Daoy (cell line): ENCODE measurements at regions not wholly inside any gene's neighbourhood (a gene's known extent, or its start where the extent isn't known, plus 50 kb on each side); places are given as distances from the start of the nearest gene placed in this dataset.

ENCODE experiments used
- DNase-seq: peaks from one replicate; pipeline ENCODE4 v3.0.0-alpha.2; 2015; ENCODE audit warnings: low read depth

DNA sequence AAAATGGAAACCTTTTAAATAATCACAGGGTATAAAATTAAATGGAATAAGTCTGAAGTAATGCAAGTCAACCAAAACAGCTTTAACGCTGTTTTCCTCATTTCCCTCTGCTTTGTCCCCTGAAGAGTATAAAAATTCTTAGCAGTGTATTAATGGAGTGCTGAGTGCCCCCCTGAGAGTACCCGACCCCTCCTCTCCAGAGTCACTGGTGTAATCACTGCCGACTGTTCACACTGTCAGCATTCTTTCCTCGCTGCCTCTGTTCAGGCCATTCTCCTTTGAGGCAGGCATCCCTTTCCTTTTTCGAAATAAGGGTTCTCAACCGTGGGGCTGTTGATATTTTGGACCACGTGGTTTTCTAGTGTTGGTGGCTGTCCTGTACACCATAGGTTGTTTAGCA is 146.9 kb upstream of the SLC10A2 start:
- DNase-seq: no peak

GRCh38 chr13:103210348-103210747 is 144.1 kb upstream of the SLC10A2 start:
- DNase-seq: no peak

DNA sequence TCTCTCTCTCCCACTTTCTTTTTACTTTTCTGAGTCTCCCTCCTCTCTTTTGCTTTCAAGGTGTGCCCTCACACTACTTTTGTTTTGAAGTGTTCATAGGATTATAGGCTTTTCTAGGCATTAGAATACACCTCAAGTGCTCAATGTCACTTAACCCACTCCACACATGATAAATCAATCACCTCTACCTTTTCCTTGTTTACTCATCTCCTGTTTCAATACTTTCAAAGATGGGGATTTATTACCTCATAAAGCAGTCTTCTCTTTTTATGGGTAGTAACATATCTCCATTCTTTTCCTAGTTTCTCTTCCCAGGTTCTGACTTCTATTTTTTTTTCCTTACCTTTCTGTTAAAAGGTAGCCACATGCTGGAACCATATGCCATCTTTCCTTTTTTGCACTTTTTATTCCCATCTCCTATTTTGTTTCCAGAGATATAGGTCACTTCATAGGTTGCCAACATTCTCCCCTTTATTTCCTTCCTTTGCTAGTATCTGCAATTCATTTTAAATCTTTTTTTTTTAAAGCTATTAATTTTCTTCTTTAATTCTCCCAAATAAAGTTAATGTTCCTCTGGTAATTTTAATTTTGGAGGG is 137.6 kb upstream of the SLC10A2 start:
- no peak for DNase-seq

DNA sequence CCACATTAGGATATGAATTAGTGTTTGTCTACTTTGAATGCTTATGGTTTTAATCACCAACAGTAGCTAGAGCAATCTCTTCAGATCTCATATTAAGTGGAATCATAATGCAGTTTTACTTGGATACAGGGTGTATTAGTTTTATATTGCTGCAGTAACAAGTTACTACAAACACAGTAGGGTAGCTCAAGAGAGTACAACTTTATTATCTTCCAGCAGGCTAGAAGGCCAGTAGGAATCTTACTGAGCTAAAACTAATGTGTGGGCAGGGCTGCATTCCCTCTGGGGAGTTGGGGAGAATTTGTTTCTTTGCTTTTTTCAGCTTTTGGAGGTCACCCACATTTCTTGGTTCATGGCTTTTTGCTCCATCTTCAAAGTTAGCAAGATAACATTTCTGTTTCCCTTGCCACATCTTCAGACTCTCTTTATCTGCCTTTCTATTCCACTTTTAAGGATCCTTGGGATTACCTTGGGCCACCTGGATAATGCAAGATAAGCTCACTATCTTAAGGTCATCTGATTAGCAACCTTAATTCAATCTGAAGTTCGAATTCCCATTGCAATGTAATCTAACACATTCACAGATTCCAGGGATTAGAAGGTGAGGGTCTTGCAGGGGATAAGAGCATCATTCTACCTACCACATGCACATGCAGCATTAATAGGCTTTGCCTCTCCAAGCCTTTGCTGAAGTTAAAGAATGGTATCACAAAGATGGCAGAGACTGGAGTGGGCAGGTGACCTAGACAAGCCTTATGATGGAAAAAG is 134.1 kb upstream of the SLC10A2 start:
- DNase-seq: no peak

GRCh38 chr13:103199380-103200088 is 133.3 kb upstream of the SLC10A2 start:
- DNase-seq: no peak

GRCh38 chr13:103196356-103196755 is 130.1 kb upstream of the SLC10A2 start:
- DNase-seq: no peak

DNA sequence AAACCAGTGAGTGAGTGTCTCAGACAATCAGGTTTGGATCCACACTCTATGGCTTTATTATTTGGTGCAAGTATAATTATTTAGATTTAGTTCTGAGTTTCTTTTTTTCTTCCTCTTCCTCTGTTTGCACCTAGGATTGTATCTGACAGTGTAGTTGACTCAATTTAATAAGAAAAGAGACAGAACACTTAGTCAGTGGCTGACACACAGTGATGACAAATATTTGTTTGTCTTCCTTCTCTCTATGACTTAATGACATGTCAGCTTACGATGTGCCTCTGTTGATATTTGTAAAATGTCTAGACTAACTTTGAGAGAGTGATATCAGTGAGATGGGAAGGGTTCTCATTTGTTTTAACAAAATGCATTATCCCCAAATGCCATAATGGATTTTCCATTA is 129.5 kb upstream of the SLC10A2 start:
- no peak for DNase-seq

DNA sequence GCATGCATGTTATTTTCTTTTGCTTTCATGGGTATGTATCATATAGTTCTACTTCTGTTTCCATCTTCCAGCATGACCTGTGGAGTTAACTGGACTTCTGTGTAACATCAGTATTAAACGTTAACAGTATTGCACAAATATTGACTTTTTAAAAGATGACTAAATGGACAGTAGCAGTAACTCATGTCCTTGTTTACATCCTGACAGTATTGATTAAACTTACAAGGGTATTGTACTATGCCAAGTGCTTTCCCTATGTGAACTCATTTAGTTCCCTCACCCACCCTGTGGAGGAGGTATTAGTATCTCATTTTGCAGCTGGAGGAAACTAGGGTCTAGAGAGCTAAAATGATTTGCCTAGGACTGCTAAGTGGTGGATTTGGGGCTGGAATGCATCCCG is 128.7 kb upstream of the SLC10A2 start:
- DNase-seq: no peak

GRCh38 chr13:103192511-103193135 is 126.4 kb upstream of the SLC10A2 start:
- DNase-seq: no peak

DNA sequence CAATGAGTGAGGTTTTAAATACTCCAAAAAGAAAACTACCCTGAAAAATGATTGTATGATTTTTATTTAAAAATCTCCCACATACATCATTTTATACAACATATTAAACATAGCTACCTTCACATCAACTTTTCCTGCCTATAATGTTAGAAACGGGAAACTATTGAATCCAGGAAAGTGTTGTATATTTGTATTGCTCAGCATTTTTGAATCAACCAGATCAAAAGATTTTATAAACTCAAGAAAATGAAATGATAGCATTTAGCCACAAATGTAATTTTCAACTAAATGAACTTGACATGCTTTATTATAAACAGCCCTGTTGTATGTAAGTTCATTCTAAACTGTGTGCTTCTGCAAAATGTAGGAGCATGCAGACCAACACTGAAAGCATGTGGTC is 124.6 kb upstream of the SLC10A2 start:
- DNase-seq: no peak

DNA sequence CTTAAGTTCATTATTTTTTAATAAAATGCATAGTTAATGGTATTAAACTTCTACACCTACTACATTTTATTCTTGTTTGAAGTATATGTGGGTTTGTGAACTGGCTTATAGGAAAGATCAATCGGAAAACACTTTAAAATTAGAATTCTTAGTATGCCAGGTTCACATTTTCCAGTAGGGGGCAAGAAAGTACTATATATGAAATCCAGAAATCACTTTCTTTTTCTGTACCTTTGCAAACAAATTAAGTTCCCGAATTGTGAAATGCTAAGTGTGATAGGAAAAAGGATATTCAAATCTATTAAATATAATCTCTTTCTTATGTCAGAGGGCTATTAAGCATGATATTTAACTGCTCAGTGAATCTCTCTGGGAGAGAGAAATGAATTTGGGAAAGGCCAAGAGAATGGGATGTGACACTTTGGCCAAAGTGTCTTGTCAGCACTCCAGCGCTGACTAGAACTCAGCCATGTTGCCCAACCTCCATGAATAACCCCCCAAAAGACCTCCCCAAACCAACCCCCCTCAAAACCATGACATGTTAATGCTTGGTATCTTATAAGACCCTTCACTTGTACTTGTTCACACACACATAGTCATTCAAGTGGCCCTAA is 122.6 kb upstream of the SLC10A2 start:
- no peak for DNase-seq

DNA sequence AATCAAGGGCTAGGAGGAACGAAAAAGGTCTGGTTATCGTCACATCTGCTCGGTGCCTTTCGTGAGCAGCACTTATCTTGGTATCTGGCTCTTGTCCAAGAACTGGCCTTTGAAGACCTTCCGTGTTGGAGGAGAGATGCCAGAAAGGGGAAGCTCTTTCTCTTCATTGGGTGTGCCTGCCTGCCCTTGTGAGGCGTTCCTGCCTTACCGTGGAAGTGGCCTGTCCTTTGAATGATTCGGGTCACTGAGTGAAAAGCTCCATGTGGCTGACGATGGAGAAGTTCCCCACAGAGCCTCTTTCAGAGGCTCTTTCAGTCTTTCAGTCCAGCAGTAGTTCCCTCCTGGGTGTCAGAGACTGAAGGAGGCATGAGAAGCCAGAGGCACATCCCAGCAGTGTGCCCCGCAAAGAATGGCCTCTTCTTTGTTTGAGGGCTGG is 121.5 kb upstream of the SLC10A2 start:
- DNase-seq: no peak

DNA sequence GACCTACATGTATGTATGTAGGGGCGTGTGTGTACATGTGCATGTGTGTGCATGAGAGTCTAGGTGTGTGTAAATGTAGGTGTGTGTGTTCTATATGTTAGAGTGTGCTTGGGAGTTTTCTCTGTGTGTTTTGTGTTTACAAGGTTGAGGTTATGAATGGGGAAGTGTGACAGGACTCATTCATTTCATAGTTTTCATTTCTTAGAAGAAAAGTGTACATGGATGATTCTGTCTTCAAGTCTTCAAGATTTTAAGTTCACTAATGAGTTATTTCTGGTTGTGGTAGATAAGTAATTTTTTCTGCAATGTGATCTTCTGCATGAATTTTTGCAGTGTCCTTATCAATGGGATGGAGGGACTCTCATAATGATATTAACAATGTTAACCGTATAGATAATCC is 118.2 kb upstream of the SLC10A2 start:
- DNase-seq: no peak

GRCh38 chr13:103178986-103179943 is 113.0 kb upstream of the SLC10A2 start:
- DNase-seq: no peak

DNA sequence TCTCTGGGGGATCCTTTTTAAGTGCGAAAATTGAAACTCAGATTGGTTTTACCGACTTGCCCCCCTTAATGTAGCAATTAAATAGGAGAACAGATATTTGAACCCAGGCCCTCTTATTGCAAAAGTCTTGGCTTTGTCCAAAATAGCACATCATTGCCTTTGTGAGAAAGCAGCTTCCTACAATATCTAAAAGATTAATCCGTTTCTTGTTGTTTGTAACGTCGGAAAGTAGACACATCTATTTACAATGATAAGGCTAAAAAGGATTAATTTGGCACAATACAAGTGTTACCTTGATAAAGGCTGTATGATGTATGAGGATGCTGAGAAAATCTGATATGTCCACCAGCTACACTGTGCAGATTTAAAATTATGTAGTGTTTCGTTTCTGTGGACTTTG is 108.7 kb upstream of the SLC10A2 start:
- no peak for DNase-seq

DNA sequence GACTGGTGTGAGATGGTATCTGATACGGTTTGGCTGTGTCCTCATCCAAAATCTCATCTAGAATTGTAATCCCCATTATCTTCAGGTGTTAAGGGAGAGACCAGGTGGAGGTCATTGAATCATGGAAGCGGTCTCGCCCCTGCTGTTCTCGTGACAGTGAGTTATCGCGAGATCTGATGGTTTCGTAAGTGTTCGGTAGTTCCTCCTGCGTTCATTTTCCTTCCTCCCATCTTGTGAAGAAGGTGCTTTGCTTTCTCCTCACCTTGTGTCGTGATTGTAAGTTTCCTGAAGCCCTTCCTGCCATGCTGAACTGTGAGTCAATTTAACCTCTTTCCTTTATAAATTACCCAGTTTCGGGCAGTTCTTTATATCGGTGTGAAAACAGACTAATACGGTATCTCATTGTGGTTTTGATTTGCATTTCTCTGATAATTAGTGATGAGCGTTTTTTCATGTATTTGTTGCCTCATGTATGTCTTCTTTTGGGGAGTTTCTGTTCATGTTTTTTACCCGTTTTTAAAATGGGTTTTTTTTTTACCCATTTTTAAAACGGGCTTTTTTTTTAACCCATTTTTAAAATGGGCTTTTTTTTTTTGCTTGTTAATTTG is 102.8 kb upstream of the SLC10A2 start:
- DNase-seq: peak; percentile 64

DNA sequence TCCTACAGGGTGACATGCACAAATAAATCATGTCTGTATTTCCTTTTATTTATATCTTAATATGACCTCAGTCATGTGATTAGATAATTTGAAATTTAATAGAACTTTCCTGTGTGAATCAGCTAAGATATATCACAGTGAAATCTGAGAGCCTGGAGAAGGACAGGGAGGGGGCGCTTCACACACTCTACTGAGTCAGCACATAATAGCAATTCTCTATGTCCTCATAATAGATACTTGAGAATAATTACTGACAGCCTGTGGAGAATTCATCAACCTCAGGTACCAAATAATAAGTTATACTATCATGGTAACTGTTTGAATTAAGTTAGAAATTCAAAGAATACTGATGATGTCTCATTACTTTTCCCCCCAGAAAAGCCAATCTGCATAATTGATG is 98.0 kb upstream of the SLC10A2 start:
- DNase-seq: no peak

- no peak for DNase-seq
Measured at GRCh38 chr13:103161476-103161875, 95.3 kb upstream of the SLC10A2 start.

GRCh38 chr13:103157434-103158145 is 91.4 kb upstream of the SLC10A2 start:
- DNase-seq: no peak

GRCh38 chr13:103157016-103157415 is 90.8 kb upstream of the SLC10A2 start:
- no peak for DNase-seq
